Liver (tissue), 8 donors: ENCODE measurements at regions not wholly inside any gene's neighbourhood (a gene's known extent, or its start where the extent isn't known, plus 50 kb on each side); places are given as distances from the start of the nearest gene placed in this dataset.

Experiments
- DNase-seq: peaks from one replicate; pipeline ENCODE4 v3.0.0-alpha.2; 2017; ENCODE audit warnings: low spot score
- H3K27ac ChIP-seq, 2 donors: one replicate each; pipeline ENCODE4 v1.7.0; 2013; ENCODE audit warnings: inconsistent platforms in 2 of 2, low read length in 2 of 2, control low read depth in 1 of 2, low read depth in 1 of 2, mild to moderate bottlenecking in 1 of 2
- H3K27me3 ChIP-seq, 4 donors: one replicate each; pipeline versions ENCODE4 v1.6.1 to v1.7.0; 2013; ENCODE audit warnings: low read length in 3 of 4, inconsistent platforms in 1 of 4, mild to moderate bottlenecking in 1 of 4, moderate library complexity in 1 of 4; ENCODE audit not compliant: control insufficient read depth in 4 of 4, insufficient read depth in 4 of 4
- H3K36me3 ChIP-seq, 4 donors: one replicate each; pipeline versions ENCODE4 v1.6.1 to v1.7.0; 2013; ENCODE audit warnings: low read length in 3 of 4, mild to moderate bottlenecking in 3 of 4, low read depth in 1 of 4, moderate library complexity in 1 of 4; ENCODE audit not compliant: control insufficient read depth in 4 of 4, insufficient read depth in 3 of 4
- H3K4me1 ChIP-seq, 4 donors: one replicate each; pipeline versions ENCODE4 v1.6.1 to v1.7.0; 2013; ENCODE audit warnings: low read length in 3 of 4, mild to moderate bottlenecking in 3 of 4, moderate library complexity in 1 of 4; ENCODE audit not compliant: control insufficient read depth in 4 of 4, insufficient read depth in 4 of 4
- H3K4me3 ChIP-seq, 3 donors: one replicate each; pipeline versions ENCODE4 v1.6.1 to v1.7.0; 2013; ENCODE audit warnings: low read length in 3 of 3, control low read depth in 1 of 3, low read depth in 1 of 3, mild to moderate bottlenecking in 1 of 3
- H3K9ac ChIP-seq, 2 donors: one replicate each; pipeline ENCODE4 v1.7.0; 2013; ENCODE audit warnings: low read length in 2 of 2, mild to moderate bottlenecking in 2 of 2, moderate library complexity in 2 of 2, control low read depth in 1 of 2, low read depth in 1 of 2
- H3K9me3 ChIP-seq, 4 donors: one replicate each; pipeline versions ENCODE4 v1.6.1 to v1.7.0; 2013; ENCODE audit warnings: low read length in 3 of 4; ENCODE audit not compliant: control insufficient read depth in 4 of 4
- CTCF ChIP-seq: fragments of 150-350 bp; IDR thresholded peaks from 2 replicates; pipeline ENCODE4 v1.5.1; 2017; ENCODE audit warnings: improper control_type of control experiment, low read depth, low read length; ENCODE audit not compliant: missing input control
- EGR1 ChIP-seq, 2 donors: IDR thresholded peaks; 2 replicates each; pipeline ENCODE4 v1.6.1; 2016 to 2018; ENCODE audit warnings: antibody characterized with exemption in 2 of 2, low read depth in 2 of 2
- FOXA1 ChIP-seq: IDR thresholded peaks from 2 replicates; pipeline ENCODE4 v1.6.1; 2016; ENCODE audit warnings: antibody characterized with exemption
- FOXA2 ChIP-seq: IDR thresholded peaks from 2 replicates; pipeline ENCODE4 v1.6.1; 2016; ENCODE audit warnings: antibody characterized with exemption
- HNF4A ChIP-seq, 2 donors: conservative IDR thresholded peaks; 2 replicates each; pipeline ENCODE4 v1.6.1; 2016; ENCODE audit warnings: antibody characterized with exemption in 2 of 2, mild to moderate bottlenecking in 2 of 2
- HNF4G ChIP-seq: IDR thresholded peaks from 2 replicates; pipeline ENCODE4 v1.6.1; 2016; ENCODE audit warnings: antibody characterized with exemption
- JUND ChIP-seq, 2 donors: IDR thresholded peaks; 2 replicates each; pipeline ENCODE4 v1.6.1; 2016; ENCODE audit warnings: antibody characterized with exemption in 2 of 2
- MAX ChIP-seq: IDR thresholded peaks from 2 replicates; pipeline ENCODE4 v1.6.1; 2016; ENCODE audit warnings: antibody characterized with exemption
- NR2F2 ChIP-seq: IDR thresholded peaks from 2 replicates; pipeline ENCODE4 v1.6.1; 2016; ENCODE audit warnings: antibody characterized with exemption
- RAD21 ChIP-seq, 2 donors: IDR thresholded peaks; 2 replicates each; pipeline ENCODE4 v1.6.1; 2016; ENCODE audit warnings: antibody characterized with exemption in 2 of 2, mild to moderate bottlenecking in 2 of 2
- REST ChIP-seq: IDR thresholded peaks from 2 replicates; pipeline ENCODE4 v1.6.1; 2016; ENCODE audit warnings: antibody characterized with exemption, mild to moderate bottlenecking
- RXRA ChIP-seq, 2 donors: IDR thresholded peaks; 2 replicates each; pipeline ENCODE4 v1.6.1; 2017 to 2018; ENCODE audit warnings: antibody characterized with exemption in 2 of 2, mild to moderate bottlenecking in 1 of 2
- SP1 ChIP-seq: IDR thresholded peaks from 2 replicates; pipeline ENCODE4 v1.6.1; 2018; ENCODE audit warnings: antibody characterized with exemption, mild to moderate bottlenecking
- TAF1 ChIP-seq: conservative IDR thresholded peaks from 2 replicates; pipeline ENCODE4 v1.6.1; 2016; ENCODE audit warnings: antibody characterized with exemption, mild to moderate bottlenecking
- YY1 ChIP-seq: IDR thresholded peaks from 2 replicates; pipeline ENCODE4 v1.6.1; 2016; ENCODE audit warnings: antibody characterized with exemption, mild to moderate bottlenecking
- ZBTB33 ChIP-seq: IDR thresholded peaks from 2 replicates; pipeline ENCODE4 v1.6.1; 2016; ENCODE audit warnings: antibody characterized with exemption
- WGBS: extraction: QIAGEN DNeasy Blood & Tissue Kit; methylation state at CpG from one replicate; pipeline ENCODE4 v1.1.7; 2013; 5-methylcytosine and 5-hydroxymethylcytosine counted together
- TF ChIP-seq, protein P1 (sequence below): IDR thresholded peaks from 2 replicates; pipeline ENCODE4 v1.6.1; 2016; ENCODE audit warnings: antibody characterized with exemption
- donor health status: healthy.
- donor health status: healthy.
- donor health status: healthy.
- donor health status: healthy.
- donor health status: healthy.

- TF ChIP-seq YY1 (no peak), HNF4A (conservative IDR thresholded peaks at IDR 0.05) (no peak), EGR1 (IDR thresholded peaks at IDR 0.05; ENCODE audit: low read depth in 2 of 2) (no peak), CTCF (no peak), FOXA2 (no peak), JUND (IDR thresholded peaks at IDR 0.05) (no peak), TAF1 (no peak), HNF4G (no peak), NR2F2 (no peak), RAD21 (IDR thresholded peaks at IDR 0.05) (no peak), RXRA (IDR thresholded peaks at IDR 0.05) (no peak), SP1 (no peak), FOXA1 (no peak)
- no peaks in the 10 kb centered on the region for H3K36me3 ChIP-seq
- WGBS, result 61% methylated on average over 2 of the region's 2 CpGs
Observed at GRCh38 chr16:65314627-65315008, 192.8 kb upstream of the CDH11 start.

GRCh38 chr16:65313936-65314626, 192.2 kb upstream of the CDH11 start:
- TF ChIP-seq HNF4G, result no peak
- no peak for TF ChIP-seq CTCF
- no peak for TF ChIP-seq MAX
- TF ChIP-seq RAD21 (IDR thresholded peaks at IDR 0.05), result no peak
- H3K36me3 ChIP-seq, result no peaks in the 10 kb centered on the region
- no peaks in the 10 kb centered on the region for H3K4me1 ChIP-seq
- WGBS, result 83% methylated on average over 5 of the region's 5 CpGs
- H3K4me3 ChIP-seq, result no peak overlapping the region
- no peak overlapping the region for H3K27ac ChIP-seq
- no peak overlapping the region for H3K9ac ChIP-seq
- no peaks in the 10 kb centered on the region for H3K9me3 ChIP-seq
- H3K27me3 ChIP-seq, result peaks cover 0 to 2% (median 0%) of the 10 kb centered on the region in 4 donors
- no peak for DNase-seq

More at GRCh38 chr16:65314627-65315008, 192.8 kb upstream of the CDH11 start:
- Histone ChIP-seq H3K9ac (no peak overlapping the region), H3K4me3 (no peak overlapping the region), H3K4me1 (no peaks in the 10 kb centered on the region), H3K27me3 (peaks cover 0 to 2% (median 0%) of the 10 kb centered on the region in 4 donors), H3K9me3 (no peaks in the 10 kb centered on the region), H3K27ac (no peak overlapping the region)
- DNase-seq, result no peak

GRCh38 chr16:65312795-65313194, 190.9 kb upstream of the CDH11 start:
- no peaks in the 10 kb centered on the region for H3K9me3 ChIP-seq
- H3K4me3 ChIP-seq, result no peak overlapping the region
- DNase-seq, result no peak
- H3K9ac ChIP-seq, result no peak overlapping the region
- 81% methylated on average over 3 of the region's 3 CpGs for WGBS
- H3K4me1 ChIP-seq, result no peaks in the 10 kb centered on the region
- no peaks in the 10 kb centered on the region for H3K36me3 ChIP-seq
- H3K27ac ChIP-seq, result no peak overlapping the region
- no peaks in the 10 kb centered on the region for H3K27me3 ChIP-seq
- no peak for TF ChIP-seq REST
- no peak for TF ChIP-seq ZBTB33
- no peak for TF ChIP-seq FOXA1
- TF ChIP-seq RXRA (IDR thresholded peaks at IDR 0.05), result no peak
- TF ChIP-seq, protein P1, sequence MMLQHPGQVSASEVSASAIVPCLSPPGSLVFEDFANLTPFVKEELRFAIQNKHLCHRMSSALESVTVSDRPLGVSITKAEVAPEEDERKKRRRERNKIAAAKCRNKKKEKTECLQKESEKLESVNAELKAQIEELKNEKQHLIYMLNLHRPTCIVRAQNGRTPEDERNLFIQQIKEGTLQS, result no peak
- TF ChIP-seq HNF4A (conservative IDR thresholded peaks at IDR 0.05), result no peak
- TF ChIP-seq HNF4G, result no peak
- no peak for TF ChIP-seq MAX
- no peak for TF ChIP-seq SP1
- no peak for TF ChIP-seq RAD21 (IDR thresholded peaks at IDR 0.05)
- TF ChIP-seq FOXA2, result no peak
- TF ChIP-seq EGR1 (IDR thresholded peaks at IDR 0.05; ENCODE audit: low read depth in 2 of 2), result no peak
